ENCODE measurements at regions not wholly inside any gene's neighbourhood (a gene's known extent, or its start where the extent isn't known, plus 50 kb on each side); places are given as distances from the start of the nearest gene placed in this dataset.

- H3K4me3 ChIP-seq = peak overlapping the region; percentile 54
- H3K36me3 ChIP-seq (ENCODE audit: control insufficient read depth in 2 of 2, insufficient read depth in 2 of 2, low read length in 1 of 2) = no peaks in the 10 kb centered on the region
- peak overlapping the region; percentile 42; the same call in 1 of the 2 replicates for H3K9ac ChIP-seq (ENCODE audit: control insufficient read depth, insufficient read depth, low read length)
- peak overlapping the region; percentile 67 for H3K4me2 ChIP-seq (ENCODE audit: control insufficient read depth, insufficient read depth)
- DNase-seq (ENCODE audit: low read depth, low spot score) (no peak), ATAC-seq (peak; percentile 12), FAIRE-seq (peak; percentile 91)
- intact Hi-C loops (cut with micrococcal nuclease; ENCODE audit: unreplicated experiment) = no loop called here
- ChIA-PET POLR2A (interaction anchor here (0.8 to 7.7 kb wide), 8 partner anchors 8 to 96 kb away, joined by 3 to 58 read pairs (median 4); no protein-coding TSS in a partner anchor), RAD21 (ENCODE audit: unreplicated experiment) (interaction anchor here (0.9 to 4.8 kb wide), 5 partner anchors 10 to 180 kb away, joined by 3 to 36 read pairs (median 6); no protein-coding TSS in a partner anchor), CTCF (interaction anchor here (0.8 to 4.2 kb wide), 6 partner anchors 9 to 180 kb away, joined by 3 to 42 read pairs (median 4); no protein-coding TSS in a partner anchor), SMC1A (ENCODE audit: uncharacterized antibody, unreplicated experiment) (interaction anchor here (1.3 to 18.6 kb wide), 5 partner anchors 11 to 178 kb away, joined by 4 to 338 read pairs (median 72); partner anchors contain the start of gene IRF8)
- WGBS (ENCODE audit: insufficient coverage, insufficient replicate concordance, low lambda C conversion rate, missing lambda C conversion rate) = 18% methylated on average over 8 of the region's 8 CpGs
- H3K27me3 ChIP-seq (replicated peaks in 1 of 2; ENCODE audit: control insufficient read depth in 2 of 2, insufficient read depth in 2 of 2, low read length in 1 of 2) = no peaks in the 10 kb centered on the region
- H3K79me2 ChIP-seq (ENCODE audit: control insufficient read depth, insufficient read depth, low read length) = peaks cover 4% of the 10 kb centered on the region
- in situ Hi-C loops (cut with MboI) = no loop called here
- H3K4me1 ChIP-seq (ENCODE audit: control insufficient read depth, insufficient read depth, low read length) = peaks cover 73% of the 10 kb centered on the region
- no peaks in the 10 kb centered on the region for H4K20me1 ChIP-seq (ENCODE audit: control insufficient read depth, insufficient read depth)
- H2AFZ ChIP-seq (ENCODE audit: control insufficient read depth, low read depth, low read length) = peak overlapping the region; percentile 67
- H3K9me3 ChIP-seq (replicated peaks; ENCODE audit: control insufficient read depth, insufficient read depth, low read length) = peaks cover 5% of the 10 kb centered on the region; the same call in 2 of the 3 replicates
- peak overlapping the region; percentile 63 for H3K27ac ChIP-seq (ENCODE audit: control insufficient read depth, insufficient read depth)
- no TSS peak for BruUV-seq (replicated peaks)
- TF ChIP-seq KAT2A (conservative IDR thresholded peaks at IDR 0.05; ENCODE audit: control insufficient read depth, low read depth, low read length) (no peak), CBX5 (IDR thresholded peaks at IDR 0.05; ENCODE audit: low read depth) (no peak), TCF12 (IDR thresholded peaks at IDR 0.05; ENCODE audit: low read depth, low read length) (peak; percentile 49; the same call in 1 of the 2 replicates), ZNF24 (IDR thresholded peaks at IDR 0.05) (no peak), HCFC1 (IDR thresholded peaks at IDR 0.05; ENCODE audit: low read length) (no peak), NKRF (conservative IDR thresholded peaks at IDR 0.05) (no peak), YBX1 (IDR thresholded peaks at IDR 0.05) (no peak), ATF3 (IDR thresholded peaks at IDR 0.05; ENCODE audit: borderline replicate concordance, extremely low read depth, low read depth, low read length) (no peak), NFIC (IDR thresholded peaks at IDR 0.05; ENCODE audit: low read depth, low read length) (no peak), BHLHE40 (IDR thresholded peaks at IDR 0.05; ENCODE audit: borderline replicate concordance in 1 of 2, low read depth in 2 of 2, low read length in 1 of 2) (no peak), IKZF1 (conservative IDR thresholded peaks at IDR 0.05) (peak; percentile 53), MXI1 (IDR thresholded peaks at IDR 0.05; ENCODE audit: low read depth, low read length) (no peak), USF1 (IDR thresholded peaks at IDR 0.05; ENCODE audit: borderline replicate concordance, extremely low read length, insufficient read depth, low read depth, low read length) (no peak), TCF3 (IDR thresholded peaks at IDR 0.05; ENCODE audit: borderline replicate concordance, insufficient read depth, low read depth, low read length) (0 out of 2 replicates have a peak, but pooled peaks have one; percentile 15), IKZF2 (IDR thresholded peaks at IDR 0.05) (peak; percentile 21 to 53; a peak in 3 of 4 replicates), PAX8 (IDR thresholded peaks at IDR 0.05) (no peak), NR2C2 (IDR thresholded peaks at IDR 0.05; ENCODE audit: borderline replicate concordance, control insufficient read depth, insufficient read length, low read depth) (peak; percentile 70), ZBED1 (IDR thresholded peaks at IDR 0.05; ENCODE audit: borderline replicate concordance) (no peak), SRF (IDR thresholded peaks at IDR 0.05; ENCODE audit: low read depth in 2 of 2, low read length in 2 of 2) (peak; percentile 44 to 89), ZNF207 (IDR thresholded peaks at IDR 0.05; ENCODE audit: borderline replicate concordance) (no peak)
Measured at GRCh38 chr16:85998868-85999729, 100.1 kb downstream of the IRF8 start.

Data from GM12878 (cell line).